T-helper 2 cell treated with Interferon-gamma antibody and Interleukin-4, amounts not matched to agents 5 μg/mL and 100 μg/mL, for 36 hours (primary cell): ENCODE measurements at regions not wholly inside any gene's neighbourhood (a gene's known extent, or its start where the extent isn't known, plus 50 kb on each side); places are given as distances from the start of the nearest gene placed in this dataset.

Source experiments
- DNase-seq: peaks from one replicate; pipeline ENCODE4 v3.0.0; 2021; ENCODE audit warnings: low spot score
- H3K27ac Mint-ChIP-seq: one replicate; pipeline ENCODE4 v1.8.0; 2021; ENCODE audit warnings: mild to moderate bottlenecking, mixed read lengths
- H3K27me3 Mint-ChIP-seq: one replicate; pipeline ENCODE4 v1.8.0; 2021; ENCODE audit warnings: low read depth, mixed read lengths
- H3K36me3 Mint-ChIP-seq: one replicate; pipeline ENCODE4 v1.8.0; 2021; ENCODE audit warnings: low read depth, mixed read lengths
- H3K4me1 Mint-ChIP-seq: one replicate; pipeline ENCODE4 v1.8.0; 2021; ENCODE audit warnings: low read depth, mixed read lengths
- H3K4me3 Mint-ChIP-seq: one replicate; pipeline ENCODE4 v1.8.0; 2022; ENCODE audit warnings: mild to moderate bottlenecking, moderate library complexity, mixed read lengths
- H3K9me3 Mint-ChIP-seq: one replicate; pipeline ENCODE4 v1.8.0; 2021; ENCODE audit warnings: mixed read lengths

- Mint-ChIP-seq H3K4me1 (peaks cover 5% of the 10 kb centered on the region), H3K4me3 (no peak overlapping the region), H3K9me3 (no peaks in the 10 kb centered on the region), H3K27me3 (no peaks in the 10 kb centered on the region), H3K27ac (no peak overlapping the region), H3K36me3 (peaks cover 3% of the 10 kb centered on the region)
- no peak for DNase-seq
Measured at GRCh38 chr6:139597771-139598755, 223.6 kb upstream of the CITED2 start.

GRCh38 chr6:139597087-139597763 lies 222.8 kb upstream of the CITED2 start:
- no peak for DNase-seq
- Mint-ChIP-seq H3K9me3 (no peaks in the 10 kb centered on the region), H3K4me1 (peaks cover 5% of the 10 kb centered on the region), H3K27me3 (no peaks in the 10 kb centered on the region), H3K27ac (no peak overlapping the region), H3K36me3 (peaks cover 3% of the 10 kb centered on the region), H3K4me3 (no peak overlapping the region)

- no peak for DNase-seq
- H3K27me3 Mint-ChIP-seq = peaks cover 13% of the 10 kb centered on the region
- no peak overlapping the region for H3K27ac Mint-ChIP-seq
- H3K9me3 Mint-ChIP-seq = no peaks in the 10 kb centered on the region
- H3K4me3 Mint-ChIP-seq = no peak overlapping the region
- H3K36me3 Mint-ChIP-seq = no peaks in the 10 kb centered on the region
- no peaks in the 10 kb centered on the region for H3K4me1 Mint-ChIP-seq
Measured at GRCh38 chr6:139595183-139595582, 220.7 kb upstream of the CITED2 start.

- H3K27ac Mint-ChIP-seq = no peak overlapping the region
- no peaks in the 10 kb centered on the region for H3K4me1 Mint-ChIP-seq
- peaks cover 18% of the 10 kb centered on the region for H3K27me3 Mint-ChIP-seq
- H3K4me3 Mint-ChIP-seq = no peak overlapping the region
- DNase-seq = no peak
- H3K9me3 Mint-ChIP-seq = no peaks in the 10 kb centered on the region
- no peaks in the 10 kb centered on the region for H3K36me3 Mint-ChIP-seq
Measured at GRCh38 chr6:139594333-139594965, 220.0 kb upstream of the CITED2 start.

- no peak overlapping the region for H3K27ac Mint-ChIP-seq
- H3K9me3 Mint-ChIP-seq = no peaks in the 10 kb centered on the region
- H3K36me3 Mint-ChIP-seq = no peaks in the 10 kb centered on the region
- no peak overlapping the region for H3K4me3 Mint-ChIP-seq
- H3K27me3 Mint-ChIP-seq = peaks cover 26% of the 10 kb centered on the region
- no peaks in the 10 kb centered on the region for H3K4me1 Mint-ChIP-seq
- DNase-seq = no peak
Measured at GRCh38 chr6:139593081-139593480, 218.6 kb upstream of the CITED2 start.

GRCh38 chr6:139592011-139592410 lies 217.6 kb upstream of the CITED2 start:
- peaks cover 26% of the 10 kb centered on the region for H3K27me3 Mint-ChIP-seq
- no peaks in the 10 kb centered on the region for H3K4me1 Mint-ChIP-seq
- H3K27ac Mint-ChIP-seq = no peak overlapping the region
- DNase-seq = no peak
- no peak overlapping the region for H3K4me3 Mint-ChIP-seq
- no peaks in the 10 kb centered on the region for H3K36me3 Mint-ChIP-seq
- H3K9me3 Mint-ChIP-seq = no peaks in the 10 kb centered on the region

- no peaks in the 10 kb centered on the region for H3K9me3 Mint-ChIP-seq
- H3K27me3 Mint-ChIP-seq = peaks cover 26% of the 10 kb centered on the region
- no peaks in the 10 kb centered on the region for H3K4me1 Mint-ChIP-seq
- H3K36me3 Mint-ChIP-seq = no peaks in the 10 kb centered on the region
- no peak overlapping the region for H3K27ac Mint-ChIP-seq
- no peak overlapping the region for H3K4me3 Mint-ChIP-seq
- DNase-seq = no peak
Measured at GRCh38 chr6:139591075-139591865, 216.8 kb upstream of the CITED2 start.

- H3K4me3 Mint-ChIP-seq = no peak overlapping the region
- H3K4me1 Mint-ChIP-seq = no peaks in the 10 kb centered on the region
- no peak for DNase-seq
- H3K9me3 Mint-ChIP-seq = no peaks in the 10 kb centered on the region
- no peak overlapping the region for H3K27ac Mint-ChIP-seq
- H3K27me3 Mint-ChIP-seq = peaks cover 26% of the 10 kb centered on the region
- no peaks in the 10 kb centered on the region for H3K36me3 Mint-ChIP-seq
Measured at GRCh38 chr6:139590206-139590605, 215.8 kb upstream of the CITED2 start.

GRCh38 chr6:139588734-139589593 lies 214.5 kb upstream of the CITED2 start:
- H3K27me3 Mint-ChIP-seq = peaks cover 26% of the 10 kb centered on the region
- no peaks in the 10 kb centered on the region for H3K4me1 Mint-ChIP-seq
- H3K9me3 Mint-ChIP-seq = no peaks in the 10 kb centered on the region
- H3K4me3 Mint-ChIP-seq = no peak overlapping the region
- no peaks in the 10 kb centered on the region for H3K36me3 Mint-ChIP-seq
- H3K27ac Mint-ChIP-seq = no peak overlapping the region
- no peak for DNase-seq

- Mint-ChIP-seq H3K4me3 (no peak overlapping the region), H3K27ac (no peak overlapping the region), H3K4me1 (no peaks in the 10 kb centered on the region), H3K9me3 (no peaks in the 10 kb centered on the region), H3K27me3 (peaks cover 26% of the 10 kb centered on the region), H3K36me3 (no peaks in the 10 kb centered on the region)
- no peak for DNase-seq
Measured at GRCh38 chr6:139588076-139588639, 213.7 kb upstream of the CITED2 start.

- Mint-ChIP-seq H3K36me3 (no peaks in the 10 kb centered on the region), H3K9me3 (no peaks in the 10 kb centered on the region), H3K27me3 (peaks cover 26% of the 10 kb centered on the region), H3K4me1 (no peaks in the 10 kb centered on the region), H3K4me3 (no peak overlapping the region), H3K27ac (no peak overlapping the region)
- DNase-seq = no peak
Measured at GRCh38 chr6:139587469-139587868, 213.0 kb upstream of the CITED2 start.

- H3K9me3 Mint-ChIP-seq = no peaks in the 10 kb centered on the region
- H3K36me3 Mint-ChIP-seq = no peaks in the 10 kb centered on the region
- peaks cover 3% of the 10 kb centered on the region for H3K4me1 Mint-ChIP-seq
- DNase-seq = no peak
- no peak overlapping the region for H3K27ac Mint-ChIP-seq
- H3K27me3 Mint-ChIP-seq = peaks cover 22% of the 10 kb centered on the region
- no peak overlapping the region for H3K4me3 Mint-ChIP-seq
Measured at GRCh38 chr6:139586273-139586672, 211.8 kb upstream of the CITED2 start.
